Astrocyte (in vitro differentiated cells and primary cell): ENCODE measurements at regions not wholly inside any gene's neighbourhood (a gene's known extent, or its start where the extent isn't known, plus 50 kb on each side); places are given as distances from the start of the nearest gene placed in this dataset.
A peak's percentile ranks its signal among the peaks of the same experiment; 100 is the strongest.

Experiments
- DNase-seq: peaks from one replicate; pipeline ENCODE4 v3.0.0-alpha.2; 2010; ENCODE audit warnings: low read depth
- FAIRE-seq: peaks from 2 replicates; lab custom pipeline; 2011; peaks lifted over from hg19 to GRCh38; lab: Jason Lieb, UNC
- H2AFZ ChIP-seq: 2 replicates; pipeline ENCODE4 v1.6.0; 2012; ENCODE audit warnings: low read depth, low read length, inconsistent platforms
- H3K27ac ChIP-seq: 2 replicates; pipeline ENCODE4 v1.5.1; 2011; ENCODE audit warnings: low read depth, low read length, inconsistent platforms
- H3K27me3 ChIP-seq: 2 replicates; pipeline ENCODE4 v1.6.0; 2011; ENCODE audit warnings: low read length, inconsistent platforms; ENCODE audit not compliant: insufficient read depth
- H3K36me3 ChIP-seq: 2 replicates; pipeline ENCODE4 v1.5.1; 2011; ENCODE audit warnings: low read length, inconsistent platforms; ENCODE audit not compliant: insufficient read depth
- H3K4me1 ChIP-seq: 2 replicates; pipeline ENCODE4 v1.5.1; 2011; ENCODE audit warnings: low read length, inconsistent platforms; ENCODE audit not compliant: insufficient read depth
- H3K4me2 ChIP-seq: 2 replicates; pipeline ENCODE4 v1.6.0; 2012; ENCODE audit warnings: low read length, inconsistent platforms
- H3K4me3 ChIP-seq: 2 replicates; pipeline ENCODE4 v1.5.1; 2011; ENCODE audit warnings: low read depth, mild to moderate bottlenecking, low read length, inconsistent platforms; ENCODE audit not compliant: insufficient read depth
- H3K79me2 ChIP-seq: 2 replicates; pipeline ENCODE4 v1.6.0; 2012; ENCODE audit warnings: mild to moderate bottlenecking, low read length, inconsistent platforms; ENCODE audit not compliant: insufficient read depth
- H3K9ac ChIP-seq: 2 replicates; pipeline ENCODE4 v1.6.0; 2012; ENCODE audit warnings: mild to moderate bottlenecking, low read length, inconsistent platforms
- H3K9me3 ChIP-seq: 2 replicates; pipeline ENCODE4 v1.5.1; 2012; ENCODE audit warnings: low read depth, mild to moderate bottlenecking, low read length, inconsistent platforms; ENCODE audit not compliant: insufficient read depth
- H4K20me1 ChIP-seq: 2 replicates; pipeline ENCODE4 v1.6.0; 2012; ENCODE audit warnings: low read length, inconsistent platforms; ENCODE audit not compliant: insufficient read depth
- H3K27ac Mint-ChIP-seq: one replicate; pipeline ENCODE4 v1.8.0; 2021; ENCODE audit warnings: mild to moderate bottlenecking, mixed read lengths; ENCODE audit not compliant: unreplicated experiment
- H3K27me3 Mint-ChIP-seq: one replicate; pipeline ENCODE4 v1.8.0; 2021; ENCODE audit warnings: low read depth, mixed read lengths; ENCODE audit not compliant: unreplicated experiment
- H3K36me3 Mint-ChIP-seq: one replicate; pipeline ENCODE4 v1.8.0; 2021; ENCODE audit warnings: low read depth, mixed read lengths; ENCODE audit not compliant: unreplicated experiment
- H3K4me1 Mint-ChIP-seq: one replicate; pipeline ENCODE4 v1.8.0; 2021; ENCODE audit warnings: low read depth, mixed read lengths; ENCODE audit not compliant: unreplicated experiment
- H3K4me3 Mint-ChIP-seq: one replicate; pipeline ENCODE4 v1.8.0; 2021; ENCODE audit warnings: mild to moderate bottlenecking, moderate library complexity, mixed read lengths; ENCODE audit not compliant: unreplicated experiment
- H3K9me3 Mint-ChIP-seq: one replicate; pipeline ENCODE4 v1.8.0; 2021; ENCODE audit warnings: mild to moderate bottlenecking, mixed read lengths; ENCODE audit not compliant: unreplicated experiment
- EZH2 ChIP-seq: IDR thresholded peaks from 2 replicates; pipeline ENCODE4 v1.6.1; 2012; ENCODE audit warnings: mild to moderate bottlenecking, low read length, inconsistent platforms; ENCODE audit not compliant: insufficient read depth
- TF ChIP-seq, protein P1 (sequence below): IDR thresholded peaks from 2 replicates; pipeline ENCODE4 v1.5.1; 2011; ENCODE audit warnings: low read depth, mild to moderate bottlenecking, inconsistent platforms, low read length, moderate library complexity; ENCODE audit not compliant: insufficient read depth

DNA sequence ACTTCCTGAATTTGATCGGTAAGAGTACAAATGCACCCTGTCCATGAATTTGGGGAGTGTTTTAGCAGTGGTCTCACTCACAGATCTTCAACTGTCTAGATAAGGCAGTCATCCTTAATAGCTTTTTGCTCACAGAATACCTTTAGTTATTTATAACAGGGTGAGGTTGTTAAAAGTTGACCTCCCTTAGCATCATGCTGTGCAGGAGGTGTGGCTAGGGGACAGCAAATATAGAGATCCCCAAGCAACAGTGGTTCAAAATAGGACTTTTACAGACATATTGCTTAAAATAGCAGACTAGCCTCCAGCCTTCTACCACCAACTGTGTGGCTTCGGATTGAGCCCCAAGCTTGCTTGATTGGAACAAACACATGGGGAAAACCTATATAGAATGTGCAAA lies 724.4 kb downstream of the TLE1 start:
- Mint-ChIP-seq H3K4me3 (no peak overlapping the region), H3K36me3 (peaks cover 4% of the 10 kb centered on the region), H3K27ac (no peak overlapping the region), H3K4me1 (peaks cover 15% of the 10 kb centered on the region), H3K9me3 (peaks cover 6% of the 10 kb centered on the region), H3K27me3 (no peaks in the 10 kb centered on the region)
- no peak for DNase-seq
- no peak for TF ChIP-seq EZH2
- TF ChIP-seq, protein P1, sequence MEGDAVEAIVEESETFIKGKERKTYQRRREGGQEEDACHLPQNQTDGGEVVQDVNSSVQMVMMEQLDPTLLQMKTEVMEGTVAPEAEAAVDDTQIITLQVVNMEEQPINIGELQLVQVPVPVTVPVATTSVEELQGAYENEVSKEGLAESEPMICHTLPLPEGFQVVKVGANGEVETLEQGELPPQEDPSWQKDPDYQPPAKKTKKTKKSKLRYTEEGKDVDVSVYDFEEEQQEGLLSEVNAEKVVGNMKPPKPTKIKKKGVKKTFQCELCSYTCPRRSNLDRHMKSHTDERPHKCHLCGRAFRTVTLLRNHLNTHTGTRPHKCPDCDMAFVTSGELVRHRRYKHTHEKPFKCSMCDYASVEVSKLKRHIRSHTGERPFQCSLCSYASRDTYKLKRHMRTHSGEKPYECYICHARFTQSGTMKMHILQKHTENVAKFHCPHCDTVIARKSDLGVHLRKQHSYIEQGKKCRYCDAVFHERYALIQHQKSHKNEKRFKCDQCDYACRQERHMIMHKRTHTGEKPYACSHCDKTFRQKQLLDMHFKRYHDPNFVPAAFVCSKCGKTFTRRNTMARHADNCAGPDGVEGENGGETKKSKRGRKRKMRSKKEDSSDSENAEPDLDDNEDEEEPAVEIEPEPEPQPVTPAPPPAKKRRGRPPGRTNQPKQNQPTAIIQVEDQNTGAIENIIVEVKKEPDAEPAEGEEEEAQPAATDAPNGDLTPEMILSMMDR, result no peak
- H3K9me3 ChIP-seq, result no peaks in the 10 kb centered on the region
- H3K27ac ChIP-seq, result no peak overlapping the region
- no peaks in the 10 kb centered on the region for H4K20me1 ChIP-seq
- H3K4me1 ChIP-seq, result no peaks in the 10 kb centered on the region
- H3K27me3 ChIP-seq, result no peaks in the 10 kb centered on the region
- H3K4me3 ChIP-seq, result no peak overlapping the region
- FAIRE-seq, result no peak
- no peak overlapping the region for H3K9ac ChIP-seq
- H2AFZ ChIP-seq, result no peak overlapping the region
- no peaks in the 10 kb centered on the region for H3K79me2 ChIP-seq
- H3K4me2 ChIP-seq, result no peak overlapping the region
- no peaks in the 10 kb centered on the region for H3K36me3 ChIP-seq

DNA sequence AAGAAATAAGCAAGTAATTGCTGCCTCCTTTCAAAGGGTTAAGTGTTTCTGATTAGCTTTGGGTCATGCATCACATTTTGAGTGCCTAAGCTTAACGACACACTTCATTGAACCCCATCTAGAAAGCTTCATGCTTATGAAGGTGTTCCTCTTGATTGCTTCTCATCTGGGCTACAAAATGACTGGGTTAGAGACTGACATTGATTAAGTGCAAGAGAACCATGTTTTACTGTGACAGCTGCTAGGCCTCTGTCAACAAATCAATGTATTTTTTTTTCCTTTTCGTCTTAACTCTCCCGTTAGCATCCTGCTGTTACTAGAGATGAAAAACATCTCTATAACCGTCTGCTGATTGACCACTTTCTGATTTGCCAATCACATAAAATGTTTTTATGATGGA lies 725.0 kb downstream of the TLE1 start:
- H3K4me3 Mint-ChIP-seq, result no peak overlapping the region
- H3K27ac Mint-ChIP-seq, result no peak overlapping the region
- Histone ChIP-seq H3K79me2 (no peaks in the 10 kb centered on the region), H3K36me3 (no peaks in the 10 kb centered on the region), H3K9me3 (no peaks in the 10 kb centered on the region), H3K4me1 (no peaks in the 10 kb centered on the region), H3K4me2 (no peak overlapping the region), H3K9ac (no peak overlapping the region), H3K27me3 (no peaks in the 10 kb centered on the region), H2AFZ (no peak overlapping the region), H4K20me1 (no peaks in the 10 kb centered on the region), H3K27ac (no peak overlapping the region), H3K4me3 (no peak overlapping the region)
- DNase-seq (no peak), FAIRE-seq (no peak)
- no peaks in the 10 kb centered on the region for H3K36me3 Mint-ChIP-seq
- TF ChIP-seq, protein P1, result no peak
- TF ChIP-seq EZH2, result no peak
- H3K27me3 Mint-ChIP-seq, result no peaks in the 10 kb centered on the region
- H3K4me1 Mint-ChIP-seq, result peaks cover 13% of the 10 kb centered on the region
- H3K9me3 Mint-ChIP-seq, result peaks cover 5% of the 10 kb centered on the region

DNA sequence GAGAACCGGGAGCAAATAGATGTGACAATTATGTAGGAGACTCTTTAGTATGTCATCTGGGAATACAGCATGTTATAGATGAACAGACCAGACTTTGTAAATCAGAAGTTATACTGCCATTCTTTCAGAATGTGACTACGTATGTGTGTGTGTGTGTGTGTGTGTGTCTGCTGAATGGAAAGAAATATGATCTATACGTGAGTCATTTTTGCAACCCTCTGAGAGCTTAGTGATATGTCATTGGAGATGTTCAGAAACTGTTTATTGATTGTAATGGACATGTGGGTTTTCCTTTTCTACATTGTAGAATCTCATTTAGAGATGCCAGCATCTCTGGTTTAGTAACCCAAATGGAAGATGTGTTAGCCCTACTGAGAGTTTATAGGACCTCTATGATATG lies 731.5 kb downstream of the TLE1 start:
- H3K27ac Mint-ChIP-seq, result no peak overlapping the region
- Histone ChIP-seq H3K9me3 (no peaks in the 10 kb centered on the region), H3K4me3 (no peak overlapping the region), H3K4me2 (no peak overlapping the region), H2AFZ (no peak overlapping the region), H3K27ac (no peak overlapping the region), H4K20me1 (no peaks in the 10 kb centered on the region), H3K27me3 (no peaks in the 10 kb centered on the region), H3K36me3 (no peaks in the 10 kb centered on the region), H3K4me1 (no peaks in the 10 kb centered on the region), H3K9ac (no peak overlapping the region), H3K79me2 (no peaks in the 10 kb centered on the region)
- peaks cover 7% of the 10 kb centered on the region for H3K4me1 Mint-ChIP-seq
- no peaks in the 10 kb centered on the region for H3K27me3 Mint-ChIP-seq
- no peak for FAIRE-seq
- H3K9me3 Mint-ChIP-seq, result peaks cover 2% of the 10 kb centered on the region
- DNase-seq, result peak; percentile 34
- no peaks in the 10 kb centered on the region for H3K36me3 Mint-ChIP-seq
- no peak overlapping the region for H3K4me3 Mint-ChIP-seq
- TF ChIP-seq EZH2, result no peak
- TF ChIP-seq, protein P1, result no peak
